GM13977 (cell line): ENCODE measurements at regions not wholly inside any gene's neighbourhood (a gene's known extent, or its start where the extent isn't known, plus 50 kb on each side); places are given as distances from the start of the nearest gene placed in this dataset.

Experiments
- DNase-seq: peaks from one replicate; pipeline ENCODE4 v3.0.0; 2012; ENCODE audit warnings: low spot score
- CTCF ChIP-seq: IDR thresholded peaks from 2 replicates; pipeline ENCODE4 v1.5.1; 2012; ENCODE audit warnings: mild to moderate bottlenecking, control low read depth; ENCODE audit not compliant: insufficient read depth; ENCODE audit errors: extremely low read depth, missing control alignments
- in situ Hi-C: fragments of 300-500 bp; cut with MboI; formaldehyde crosslinking; loops from one replicate; pipeline ENCODE4 v1.12.0; 2022; ENCODE audit warnings: low sequenced_read_pairs, low pct_unique_long_range_greater_than_20kb, mixed read lengths, inconsistent platforms; ENCODE audit not compliant: unreplicated experiment

GRCh38 chr14:40413136-40413535, 980.9 kb upstream of the FBXO33 start:
- no peak for DNase-seq
- no peak for TF ChIP-seq CTCF

GRCh38 chr14:40410708-40411107, 978.5 kb upstream of the FBXO33 start:
- DNase-seq = no peak
- in situ Hi-C loops = no loop called here
- no peak for TF ChIP-seq CTCF

More at GRCh38 chr14:40413136-40413535, 980.9 kb upstream of the FBXO33 start:
- in situ Hi-C loops = no loop called here

DNA sequence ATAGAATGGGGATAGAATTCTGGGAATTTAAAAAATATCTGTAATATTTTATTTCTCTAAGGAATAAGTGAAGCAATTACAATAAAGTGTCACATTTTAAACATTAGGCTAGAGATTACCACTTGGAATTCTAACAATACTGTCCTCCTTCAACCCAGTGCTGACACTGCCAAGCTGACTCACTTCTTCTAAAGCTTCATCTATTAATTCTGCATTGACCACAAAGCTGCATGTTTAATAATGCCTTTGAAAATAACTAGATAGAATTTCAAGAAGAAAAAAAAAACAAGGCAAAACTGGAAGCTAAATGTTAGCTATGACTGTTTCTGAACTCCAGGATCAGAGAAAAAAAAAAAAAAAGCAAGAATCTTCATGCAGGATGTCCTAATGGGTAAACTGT, 970.7 kb upstream of the FBXO33 start:
- no peak for DNase-seq
- no peak for TF ChIP-seq CTCF
- in situ Hi-C loops = no loop called here

- no peak for DNase-seq
- no peak for TF ChIP-seq CTCF
- in situ Hi-C loops = no loop called here
Observed at GRCh38 chr14:40398981-40399380, 966.7 kb upstream of the FBXO33 start.

DNA sequence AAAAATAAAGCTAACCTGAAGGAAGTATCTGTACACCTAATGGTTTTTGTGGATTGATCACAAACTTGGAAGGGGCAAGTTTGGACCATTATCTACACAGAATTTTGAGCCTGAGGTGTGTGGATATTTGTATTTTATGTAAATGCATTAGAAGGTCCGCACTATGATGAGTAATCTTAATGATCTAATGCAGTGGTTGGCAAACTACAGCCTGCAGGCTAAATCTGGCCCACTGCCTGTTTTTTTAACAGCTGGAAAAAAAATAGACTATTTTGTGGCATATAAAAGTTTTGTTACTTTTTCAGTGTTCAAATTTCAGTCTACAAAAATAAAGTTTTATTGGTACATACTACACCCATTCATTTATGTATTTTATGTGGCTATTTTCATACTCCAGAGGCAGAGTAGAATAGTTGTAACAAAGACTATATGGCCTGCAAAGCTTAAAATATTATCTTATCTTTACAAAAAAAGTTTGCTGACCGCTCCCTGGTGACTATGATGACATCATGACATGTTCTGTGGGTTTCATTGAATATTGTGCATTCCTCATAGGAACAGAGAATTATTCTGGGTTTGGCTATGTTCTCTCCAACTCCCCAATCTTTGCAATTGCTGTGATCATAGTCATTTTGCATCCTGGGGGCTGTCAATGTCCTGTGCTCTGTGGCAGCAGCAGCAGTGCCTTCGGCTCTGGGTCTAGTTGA, 962.6 kb upstream of the FBXO33 start:
- TF ChIP-seq CTCF = no peak
- no peak for DNase-seq
- in situ Hi-C loops = no loop called here

- DNase-seq = no peak
- in situ Hi-C loops = no loop called here
- TF ChIP-seq CTCF = no peak
Observed at GRCh38 chr14:40393143-40393542, 960.9 kb upstream of the FBXO33 start.
